ENCODE measurements at regions not wholly inside any gene's neighbourhood (a gene's known extent, or its start where the extent isn't known, plus 50 kb on each side); places are given as distances from the start of the nearest gene placed in this dataset.

- DNase-seq = no peak
These were observed 142.3 kb upstream of the TENT5A start for GRCh38 chr6:81894788-81895271.

GRCh38 chr6:81894306-81894705 is 141.8 kb upstream of the TENT5A start:
- peaks cover 0 to 19% (median 4%) of the 10 kb centered on the region in 3 donors for H3K4me1 ChIP-seq
- H3K36me3 ChIP-seq = no peaks in the 10 kb centered on the region
- intact Hi-C loops (cut with DNase I) = no loop called here
- H3K4me3 ChIP-seq = peak overlapping the region in 2 of 4 donors; percentile 4 to 13
- 44 to 65% methylated on average over 4 of the region's 4 CpGs for WGBS, 2 donors
- no peaks in the 10 kb centered on the region for H3K27me3 ChIP-seq
- no peaks in the 10 kb centered on the region for H3K9me3 ChIP-seq
- DNase-seq = no peak
- peak overlapping the region in 2 of 4 donors; percentile 38 to 62 for H3K27ac ChIP-seq
- TF ChIP-seq POLR2A (IDR thresholded peaks at IDR 0.05) = no peak
- TF ChIP-seq, protein P1, sequence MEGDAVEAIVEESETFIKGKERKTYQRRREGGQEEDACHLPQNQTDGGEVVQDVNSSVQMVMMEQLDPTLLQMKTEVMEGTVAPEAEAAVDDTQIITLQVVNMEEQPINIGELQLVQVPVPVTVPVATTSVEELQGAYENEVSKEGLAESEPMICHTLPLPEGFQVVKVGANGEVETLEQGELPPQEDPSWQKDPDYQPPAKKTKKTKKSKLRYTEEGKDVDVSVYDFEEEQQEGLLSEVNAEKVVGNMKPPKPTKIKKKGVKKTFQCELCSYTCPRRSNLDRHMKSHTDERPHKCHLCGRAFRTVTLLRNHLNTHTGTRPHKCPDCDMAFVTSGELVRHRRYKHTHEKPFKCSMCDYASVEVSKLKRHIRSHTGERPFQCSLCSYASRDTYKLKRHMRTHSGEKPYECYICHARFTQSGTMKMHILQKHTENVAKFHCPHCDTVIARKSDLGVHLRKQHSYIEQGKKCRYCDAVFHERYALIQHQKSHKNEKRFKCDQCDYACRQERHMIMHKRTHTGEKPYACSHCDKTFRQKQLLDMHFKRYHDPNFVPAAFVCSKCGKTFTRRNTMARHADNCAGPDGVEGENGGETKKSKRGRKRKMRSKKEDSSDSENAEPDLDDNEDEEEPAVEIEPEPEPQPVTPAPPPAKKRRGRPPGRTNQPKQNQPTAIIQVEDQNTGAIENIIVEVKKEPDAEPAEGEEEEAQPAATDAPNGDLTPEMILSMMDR (IDR thresholded peaks at IDR 0.05) = no peak

More at GRCh38 chr6:81894788-81895271, 142.3 kb upstream of the TENT5A start:
- no peaks in the 10 kb centered on the region for H3K27me3 ChIP-seq
- H3K9me3 ChIP-seq = no peaks in the 10 kb centered on the region
- intact Hi-C loops (cut with DNase I) = no loop called here
- WGBS, 2 donors = 60 to 61% methylated on average over 6 of the region's 6 CpGs
- peak overlapping the region in 3 of 4 donors; percentile 38 to 66 (median 62) for H3K27ac ChIP-seq
- peak overlapping the region in 2 of 4 donors; percentile 4 to 13 for H3K4me3 ChIP-seq
- peaks cover 0 to 19% (median 4%) of the 10 kb centered on the region in 3 donors for H3K4me1 ChIP-seq
- H3K36me3 ChIP-seq = no peaks in the 10 kb centered on the region
- TF ChIP-seq, protein P1 (IDR thresholded peaks at IDR 0.05) = no peak
- TF ChIP-seq POLR2A (IDR thresholded peaks at IDR 0.05) = no peak

DNA sequence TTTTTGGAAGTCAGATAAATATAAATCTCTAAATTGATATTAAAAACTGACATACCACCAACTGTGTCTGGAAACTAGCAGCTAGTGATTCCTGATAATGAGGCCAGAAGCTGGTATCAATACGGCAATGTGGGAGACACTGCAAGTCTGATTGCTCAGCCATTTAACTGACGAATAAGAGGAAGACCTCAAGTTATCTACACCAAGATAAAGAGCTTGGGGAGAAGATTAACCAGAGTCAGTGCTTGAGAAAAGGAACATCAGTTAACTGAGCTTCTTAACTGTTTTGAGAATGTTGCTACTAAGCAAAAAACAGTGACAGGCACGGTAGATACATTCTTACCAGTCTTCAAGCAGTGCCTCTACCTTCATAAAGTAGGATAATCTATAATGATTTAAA is 140.4 kb upstream of the TENT5A start:
- no peaks in the 10 kb centered on the region for H3K9me3 ChIP-seq
- H3K27ac ChIP-seq = no peak overlapping the region
- H3K27me3 ChIP-seq = no peaks in the 10 kb centered on the region
- no peaks in the 10 kb centered on the region for H3K36me3 ChIP-seq
- no peak for TF ChIP-seq POLR2A (IDR thresholded peaks at IDR 0.05)
- TF ChIP-seq, protein P1 (IDR thresholded peaks at IDR 0.05) = no peak
- DNase-seq = no peak
- 81 to 88% methylated on average over 3 of the region's 3 CpGs for WGBS, 2 donors
- H3K4me1 ChIP-seq = peaks cover 0 to 19% (median 4%) of the 10 kb centered on the region in 3 donors
- H3K4me3 ChIP-seq = no peak overlapping the region
- intact Hi-C loops (cut with DNase I) = no loop called here

GRCh38 chr6:81891874-81892273 is 139.4 kb upstream of the TENT5A start:
- Histone ChIP-seq H3K27ac (no peak overlapping the region), H3K4me3 (no peak overlapping the region), H3K4me1 (peaks cover 0 to 19% (median 4%) of the 10 kb centered on the region in 3 donors), H3K9me3 (no peaks in the 10 kb centered on the region), H3K27me3 (no peaks in the 10 kb centered on the region), H3K36me3 (no peaks in the 10 kb centered on the region)
- no peak for TF ChIP-seq POLR2A (IDR thresholded peaks at IDR 0.05)
- TF ChIP-seq, protein P1 (IDR thresholded peaks at IDR 0.05) = no peak
- intact Hi-C loops (cut with DNase I) = no loop called here
- no peak for DNase-seq
- 83 to 84% methylated on average over 5 of the region's 5 CpGs for WGBS, 2 donors

GRCh38 chr6:81890846-81891245 is 138.4 kb upstream of the TENT5A start:
- Histone ChIP-seq H3K4me3 (no peak overlapping the region), H3K27ac (no peak overlapping the region)

More at GRCh38 chr6:81890846-81891245, 138.4 kb upstream of the TENT5A start:
- Histone ChIP-seq H3K4me1 (peaks cover 0 to 13% (median 4%) of the 10 kb centered on the region in 3 donors), H3K9me3 (no peaks in the 10 kb centered on the region), H3K27me3 (no peaks in the 10 kb centered on the region), H3K36me3 (no peaks in the 10 kb centered on the region)
- 67 to 93% methylated on average over 2 of the region's 2 CpGs for WGBS, 2 donors
- no peak for DNase-seq
- intact Hi-C loops (cut with DNase I) = no loop called here
- TF ChIP-seq POLR2A (IDR thresholded peaks at IDR 0.05) = no peak
- TF ChIP-seq, protein P1 (IDR thresholded peaks at IDR 0.05) = no peak

Data from esophagus squamous epithelium (tissue), 5 donors.